ENCODE measurements at regions not wholly inside any gene's neighbourhood (a gene's known extent, or its start where the extent isn't known, plus 50 kb on each side); places are given as distances from the start of the nearest gene placed in this dataset.

DNA sequence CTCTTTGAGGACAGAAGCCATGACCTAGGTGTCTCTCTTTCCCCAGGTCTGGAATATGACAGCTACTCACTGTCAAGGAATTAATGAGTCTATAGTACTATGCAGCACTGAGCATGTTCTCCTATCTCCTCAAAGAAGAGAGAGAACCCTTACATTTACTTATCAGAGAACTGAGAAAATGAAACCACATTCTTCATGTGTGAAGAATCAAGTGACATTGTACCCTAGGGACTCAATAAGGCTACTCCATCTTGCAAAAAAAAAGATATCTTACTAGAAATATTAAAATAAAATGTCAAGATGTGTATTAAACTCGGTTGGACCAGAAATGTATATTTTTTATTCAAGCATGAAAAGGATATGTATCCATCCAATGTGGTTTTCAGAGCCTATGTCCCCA is 133.2 kb upstream of the COL8A1 start:
- WGBS, 2 donors = 65 to 67% methylated on average over 1 of the region's 1 CpG
- Histone ChIP-seq H3K27ac (peak overlapping the region in 1 of 4 donors; percentile 51), H3K4me1 (peaks cover 0 to 13% (median 7%) of the 10 kb centered on the region in 3 donors), H3K36me3 (no peaks in the 10 kb centered on the region), H3K27me3 (no peaks in the 10 kb centered on the region), H3K9me3 (no peaks in the 10 kb centered on the region), H3K4me3 (no peak overlapping the region)
- intact Hi-C loops (cut with DNase I) = loop anchor here (10.0 kb wide), 1 partner anchor 250 kb away; no protein-coding TSS in a partner anchor
- no peak for TF ChIP-seq POLR2A (IDR thresholded peaks at IDR 0.05)
- TF ChIP-seq, protein P1, sequence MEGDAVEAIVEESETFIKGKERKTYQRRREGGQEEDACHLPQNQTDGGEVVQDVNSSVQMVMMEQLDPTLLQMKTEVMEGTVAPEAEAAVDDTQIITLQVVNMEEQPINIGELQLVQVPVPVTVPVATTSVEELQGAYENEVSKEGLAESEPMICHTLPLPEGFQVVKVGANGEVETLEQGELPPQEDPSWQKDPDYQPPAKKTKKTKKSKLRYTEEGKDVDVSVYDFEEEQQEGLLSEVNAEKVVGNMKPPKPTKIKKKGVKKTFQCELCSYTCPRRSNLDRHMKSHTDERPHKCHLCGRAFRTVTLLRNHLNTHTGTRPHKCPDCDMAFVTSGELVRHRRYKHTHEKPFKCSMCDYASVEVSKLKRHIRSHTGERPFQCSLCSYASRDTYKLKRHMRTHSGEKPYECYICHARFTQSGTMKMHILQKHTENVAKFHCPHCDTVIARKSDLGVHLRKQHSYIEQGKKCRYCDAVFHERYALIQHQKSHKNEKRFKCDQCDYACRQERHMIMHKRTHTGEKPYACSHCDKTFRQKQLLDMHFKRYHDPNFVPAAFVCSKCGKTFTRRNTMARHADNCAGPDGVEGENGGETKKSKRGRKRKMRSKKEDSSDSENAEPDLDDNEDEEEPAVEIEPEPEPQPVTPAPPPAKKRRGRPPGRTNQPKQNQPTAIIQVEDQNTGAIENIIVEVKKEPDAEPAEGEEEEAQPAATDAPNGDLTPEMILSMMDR (IDR thresholded peaks at IDR 0.05) = no peak
- DNase-seq = no peak

DNA sequence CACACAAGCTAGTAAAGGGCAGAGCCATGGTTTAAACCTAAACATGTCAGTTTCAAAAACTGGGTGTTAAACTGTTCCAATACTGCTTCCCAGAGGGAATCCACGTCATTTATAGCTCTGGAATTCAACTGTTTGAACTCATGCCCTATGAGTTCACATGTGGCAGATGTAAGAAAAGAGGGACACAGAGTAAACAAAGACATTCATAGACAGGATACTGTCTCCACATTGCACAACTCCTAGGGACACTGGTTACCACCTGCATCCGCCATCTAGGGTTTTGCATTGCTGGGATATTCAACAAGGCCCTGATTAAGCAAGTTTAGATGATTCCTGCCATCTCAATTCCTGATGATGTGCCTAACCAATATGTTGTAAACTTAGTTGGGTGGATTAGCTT is 134.1 kb upstream of the COL8A1 start:
- peaks cover 0 to 22% (median 7%) of the 10 kb centered on the region in 3 donors for H3K4me1 ChIP-seq
- intact Hi-C loops (cut with DNase I) = loop anchor here (10.0 kb wide), 1 partner anchor 251 kb away; no protein-coding TSS in a partner anchor
- H3K36me3 ChIP-seq = no peaks in the 10 kb centered on the region
- DNase-seq = no peak
- no peak overlapping the region for H3K4me3 ChIP-seq
- TF ChIP-seq, protein P1 (IDR thresholded peaks at IDR 0.05) = no peak
- no peak for TF ChIP-seq POLR2A (IDR thresholded peaks at IDR 0.05)
- H3K9me3 ChIP-seq = no peaks in the 10 kb centered on the region
- no peaks in the 10 kb centered on the region for H3K27me3 ChIP-seq
- H3K27ac ChIP-seq = peak overlapping the region in 2 of 4 donors; percentile 64 to 73
- 80 to 86% methylated on average over 2 of the region's 2 CpGs for WGBS, 2 donors

DNA sequence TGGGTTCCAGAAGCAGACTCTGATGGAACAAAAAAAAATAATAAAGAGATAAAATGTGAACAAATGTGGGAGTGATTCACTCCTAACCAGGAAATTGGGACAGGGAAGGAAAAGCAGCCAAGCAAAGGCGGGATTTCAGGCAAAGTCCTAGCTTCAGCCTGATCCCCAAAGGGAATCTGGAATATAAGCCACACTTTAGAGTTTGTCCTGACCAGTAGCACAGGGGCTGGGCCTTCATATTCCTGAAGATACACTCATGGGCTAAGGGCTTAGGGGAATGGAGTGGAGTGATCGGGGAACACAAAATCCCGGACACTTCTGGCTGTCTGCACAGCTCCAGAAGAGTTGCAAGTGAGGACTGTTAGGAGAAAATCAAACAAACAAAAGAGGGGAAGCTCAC is 135.0 kb upstream of the COL8A1 start:
- H3K9me3 ChIP-seq = no peaks in the 10 kb centered on the region
- DNase-seq = no peak
- no peaks in the 10 kb centered on the region for H3K27me3 ChIP-seq
- TF ChIP-seq, protein P1 (IDR thresholded peaks at IDR 0.05) = no peak
- no peak for TF ChIP-seq POLR2A (IDR thresholded peaks at IDR 0.05)
- peaks cover 0 to 23% (median 7%) of the 10 kb centered on the region in 3 donors for H3K4me1 ChIP-seq
- H3K4me3 ChIP-seq = no peak overlapping the region
- intact Hi-C loops (cut with DNase I) = loop anchor here (10.0 kb wide), 1 partner anchor 251 kb away; no protein-coding TSS in a partner anchor
- peak overlapping the region in 2 of 4 donors; percentile 64 to 73 for H3K27ac ChIP-seq
- WGBS, 2 donors = 77 to 86% methylated on average over 3 of the region's 3 CpGs
- H3K36me3 ChIP-seq = no peaks in the 10 kb centered on the region

DNA sequence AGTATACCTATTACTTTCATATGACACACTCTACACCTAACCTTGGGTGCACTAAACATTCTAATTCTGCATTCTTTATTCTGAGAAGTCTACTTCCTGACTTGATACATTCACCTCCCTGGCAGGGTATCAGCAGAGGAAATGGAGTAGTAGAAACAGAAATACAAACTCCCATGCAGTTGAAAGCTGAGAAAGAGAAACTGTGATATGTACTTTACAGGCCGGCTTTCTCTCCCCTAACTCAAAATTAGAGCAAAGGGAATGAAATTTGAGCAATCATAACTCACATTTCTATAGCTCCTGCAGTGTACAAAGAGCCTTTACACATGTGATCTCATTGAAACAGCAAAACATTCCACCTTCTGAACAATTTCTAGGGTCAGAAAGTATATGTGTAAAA is 135.5 kb upstream of the COL8A1 start:
- DNase-seq = no peak
- intact Hi-C loops (cut with DNase I) = loop anchor here (10.0 kb wide), 1 partner anchor 252 kb away; no protein-coding TSS in a partner anchor
- 73 to 100% methylated on average over 1 of the region's 1 CpG for WGBS, 2 donors
- Histone ChIP-seq H3K4me3 (no peak overlapping the region), H3K9me3 (no peaks in the 10 kb centered on the region), H3K27ac (peak overlapping the region in 2 of 4 donors; percentile 64 to 73), H3K4me1 (peaks cover 0 to 23% (median 7%) of the 10 kb centered on the region in 3 donors), H3K27me3 (no peaks in the 10 kb centered on the region), H3K36me3 (no peaks in the 10 kb centered on the region)
- TF ChIP-seq, protein P1 (IDR thresholded peaks at IDR 0.05) = no peak
- no peak for TF ChIP-seq POLR2A (IDR thresholded peaks at IDR 0.05)

DNA sequence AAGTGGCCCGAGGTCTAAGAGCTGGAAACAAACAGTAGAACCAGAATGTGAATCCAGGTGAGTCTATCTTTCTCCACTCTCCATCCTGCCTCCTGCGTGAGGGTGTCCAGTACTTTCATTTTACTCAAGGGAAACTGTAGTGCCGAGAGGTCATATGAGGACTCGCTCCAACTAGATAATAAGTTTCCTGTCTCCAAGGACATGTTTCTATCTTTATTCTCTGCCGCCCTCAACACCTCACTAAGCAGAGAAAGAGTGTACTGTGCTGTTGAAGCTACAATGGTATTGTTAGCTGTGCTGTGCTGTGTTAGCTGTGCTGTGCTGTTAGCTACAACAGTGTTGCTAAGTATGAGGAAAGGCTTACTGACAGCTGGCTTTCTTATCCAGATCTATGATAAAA is 137.9 kb upstream of the COL8A1 start:
- Histone ChIP-seq H3K27ac (no peak overlapping the region), H3K9me3 (no peaks in the 10 kb centered on the region), H3K27me3 (no peaks in the 10 kb centered on the region), H3K36me3 (no peaks in the 10 kb centered on the region), H3K4me1 (peaks cover 0 to 23% (median 7%) of the 10 kb centered on the region in 3 donors), H3K4me3 (no peak overlapping the region)
- TF ChIP-seq, protein P1 (IDR thresholded peaks at IDR 0.05) = no peak
- TF ChIP-seq POLR2A (IDR thresholded peaks at IDR 0.05) = no peak
- intact Hi-C loops (cut with DNase I) = loop anchor here (10.0 kb wide), 1 partner anchor 254 kb away; no protein-coding TSS in a partner anchor
- WGBS, 2 donors = 80 to 85% methylated on average over 5 of the region's 5 CpGs
- no peak for DNase-seq

Measured in esophagus squamous epithelium (tissue), 5 donors.